ENCODE measurements at regions not wholly inside any gene's neighbourhood (a gene's known extent, or its start where the extent isn't known, plus 50 kb on each side); places are given as distances from the start of the nearest gene placed in this dataset.

GRCh38 chr13:85661675-85662074, 137.5 kb downstream of the SLITRK6 start:
- H3K9me2 ChIP-seq (replicated peaks; ENCODE audit: low read depth, low read length) = no peaks in the 10 kb centered on the region
- H3K4me2 ChIP-seq (ENCODE audit: low read depth, low read length, poor library complexity, severe bottlenecking) = no peak overlapping the region
- no peak overlapping the region for H3K9ac ChIP-seq (ENCODE audit: low read depth, low read length, poor library complexity, severe bottlenecking)
- no peaks in the 10 kb centered on the region for H3K79me2 ChIP-seq (ENCODE audit: insufficient read depth, low read length)
- no peaks in the 10 kb centered on the region for H3F3A ChIP-seq (ENCODE audit: low read depth)
- no peaks in the 10 kb centered on the region for H3K27me3 ChIP-seq (ENCODE audit: insufficient read depth, low read length, poor library complexity, severe bottlenecking)
- no peak overlapping the region for H2AFZ ChIP-seq (ENCODE audit: low read length)
- H4K20me1 ChIP-seq (ENCODE audit: insufficient read depth, low read length, poor library complexity, severe bottlenecking) = no peaks in the 10 kb centered on the region
- H3K9me3 ChIP-seq (ENCODE audit: insufficient read depth, low read depth, low read length) = no peaks in the 10 kb centered on the region; the same call in 1 of the 2 replicates
- H3K4me3 ChIP-seq (ENCODE audit: low read length, poor library complexity, severe bottlenecking) = no peak overlapping the region
- H3K36me3 ChIP-seq (ENCODE audit: insufficient read depth, low read length) = no peaks in the 10 kb centered on the region
- peaks cover 12% of the 10 kb centered on the region for H3K4me1 ChIP-seq (ENCODE audit: insufficient read depth, low read length, poor library complexity, severe bottlenecking)
- no peak for TF ChIP-seq EZH2phosphoT487 (IDR thresholded peaks at IDR 0.05; ENCODE audit: borderline replicate concordance)
- TF ChIP-seq, protein P1, sequence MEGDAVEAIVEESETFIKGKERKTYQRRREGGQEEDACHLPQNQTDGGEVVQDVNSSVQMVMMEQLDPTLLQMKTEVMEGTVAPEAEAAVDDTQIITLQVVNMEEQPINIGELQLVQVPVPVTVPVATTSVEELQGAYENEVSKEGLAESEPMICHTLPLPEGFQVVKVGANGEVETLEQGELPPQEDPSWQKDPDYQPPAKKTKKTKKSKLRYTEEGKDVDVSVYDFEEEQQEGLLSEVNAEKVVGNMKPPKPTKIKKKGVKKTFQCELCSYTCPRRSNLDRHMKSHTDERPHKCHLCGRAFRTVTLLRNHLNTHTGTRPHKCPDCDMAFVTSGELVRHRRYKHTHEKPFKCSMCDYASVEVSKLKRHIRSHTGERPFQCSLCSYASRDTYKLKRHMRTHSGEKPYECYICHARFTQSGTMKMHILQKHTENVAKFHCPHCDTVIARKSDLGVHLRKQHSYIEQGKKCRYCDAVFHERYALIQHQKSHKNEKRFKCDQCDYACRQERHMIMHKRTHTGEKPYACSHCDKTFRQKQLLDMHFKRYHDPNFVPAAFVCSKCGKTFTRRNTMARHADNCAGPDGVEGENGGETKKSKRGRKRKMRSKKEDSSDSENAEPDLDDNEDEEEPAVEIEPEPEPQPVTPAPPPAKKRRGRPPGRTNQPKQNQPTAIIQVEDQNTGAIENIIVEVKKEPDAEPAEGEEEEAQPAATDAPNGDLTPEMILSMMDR (conservative IDR thresholded peaks at IDR 0.05; ENCODE audit: low read length) = no peak

DNA sequence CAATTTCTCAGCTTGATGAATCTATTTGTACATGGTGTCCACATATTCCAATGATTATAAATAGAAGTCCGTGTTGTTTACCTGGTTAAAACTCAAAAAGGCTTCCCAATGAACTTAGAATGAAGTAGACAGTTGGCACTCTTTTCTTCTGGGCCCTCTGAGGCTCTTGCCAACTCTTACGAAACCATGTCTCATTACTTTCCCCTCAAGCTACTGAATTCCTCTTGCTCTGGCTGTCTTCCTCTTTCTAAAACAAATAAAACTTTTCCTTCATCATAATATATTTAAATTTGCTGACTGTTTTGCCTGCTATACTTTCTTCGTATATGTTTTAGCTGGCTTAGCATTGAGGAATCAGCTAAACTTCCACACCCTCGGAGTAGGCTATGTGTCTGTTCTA, 139.7 kb downstream of the SLITRK6 start:
- H2AFZ ChIP-seq (ENCODE audit: low read length) = no peak overlapping the region
- no peaks in the 10 kb centered on the region for H4K20me1 ChIP-seq (ENCODE audit: insufficient read depth, low read length, poor library complexity, severe bottlenecking)
- no peaks in the 10 kb centered on the region; the same call in 1 of the 2 replicates for H3K9me3 ChIP-seq (ENCODE audit: insufficient read depth, low read depth, low read length)
- TF ChIP-seq, protein P1 (conservative IDR thresholded peaks at IDR 0.05; ENCODE audit: low read length) = no peak
- no peak for TF ChIP-seq EZH2phosphoT487 (IDR thresholded peaks at IDR 0.05; ENCODE audit: borderline replicate concordance)
- H3K4me1 ChIP-seq (ENCODE audit: insufficient read depth, low read length, poor library complexity, severe bottlenecking) = peaks cover 5% of the 10 kb centered on the region
- H3K79me2 ChIP-seq (ENCODE audit: insufficient read depth, low read length) = no peaks in the 10 kb centered on the region
- H3K36me3 ChIP-seq (ENCODE audit: insufficient read depth, low read length) = no peaks in the 10 kb centered on the region
- H3F3A ChIP-seq (ENCODE audit: low read depth) = peaks cover under 1% of the 10 kb centered on the region; the same call in 1 of the 2 replicates
- H3K4me3 ChIP-seq (ENCODE audit: low read length, poor library complexity, severe bottlenecking) = no peak overlapping the region
- no peaks in the 10 kb centered on the region for H3K27me3 ChIP-seq (ENCODE audit: insufficient read depth, low read length, poor library complexity, severe bottlenecking)
- no peak overlapping the region for H3K4me2 ChIP-seq (ENCODE audit: low read depth, low read length, poor library complexity, severe bottlenecking)
- no peaks in the 10 kb centered on the region for H3K9me2 ChIP-seq (replicated peaks; ENCODE audit: low read depth, low read length)
- H3K9ac ChIP-seq (ENCODE audit: low read depth, low read length, poor library complexity, severe bottlenecking) = no peak overlapping the region

GRCh38 chr13:85657942-85658341, 141.3 kb downstream of the SLITRK6 start:
- no peaks in the 10 kb centered on the region for H3K27me3 ChIP-seq (ENCODE audit: insufficient read depth, low read length, poor library complexity, severe bottlenecking)

More at GRCh38 chr13:85657942-85658341, 141.3 kb downstream of the SLITRK6 start:
- H3K9ac ChIP-seq (ENCODE audit: low read depth, low read length, poor library complexity, severe bottlenecking) = no peak overlapping the region
- H3K9me3 ChIP-seq (ENCODE audit: insufficient read depth, low read depth, low read length) = no peaks in the 10 kb centered on the region; the same call in 1 of the 2 replicates
- no peaks in the 10 kb centered on the region for H3K9me2 ChIP-seq (replicated peaks; ENCODE audit: low read depth, low read length)
- H3K4me3 ChIP-seq (ENCODE audit: low read length, poor library complexity, severe bottlenecking) = no peak overlapping the region
- no peak overlapping the region for H2AFZ ChIP-seq (ENCODE audit: low read length)
- no peak overlapping the region for H3K4me2 ChIP-seq (ENCODE audit: low read depth, low read length, poor library complexity, severe bottlenecking)
- no peaks in the 10 kb centered on the region for H3K79me2 ChIP-seq (ENCODE audit: insufficient read depth, low read length)
- no peaks in the 10 kb centered on the region for H4K20me1 ChIP-seq (ENCODE audit: insufficient read depth, low read length, poor library complexity, severe bottlenecking)
- no peaks in the 10 kb centered on the region for H3K36me3 ChIP-seq (ENCODE audit: insufficient read depth, low read length)
- H3F3A ChIP-seq (ENCODE audit: low read depth) = peaks cover 8% of the 10 kb centered on the region; the same call in 1 of the 2 replicates
- TF ChIP-seq EZH2phosphoT487 (IDR thresholded peaks at IDR 0.05; ENCODE audit: borderline replicate concordance) = no peak
- TF ChIP-seq, protein P1 (conservative IDR thresholded peaks at IDR 0.05; ENCODE audit: low read length) = no peak
- H3K4me1 ChIP-seq (ENCODE audit: insufficient read depth, low read length, poor library complexity, severe bottlenecking) = peaks cover 14% of the 10 kb centered on the region
